Activated B cell treated with CpG ODN at 0.5 μM for 24 hours (primary cell): ENCODE measurements at regions not wholly inside any gene's neighbourhood (a gene's known extent, or its start where the extent isn't known, plus 50 kb on each side); places are given as distances from the start of the nearest gene placed in this dataset.

ENCODE experiments used
- ATAC-seq: fragments of 200-7000 bp; cut with Tn5 transposase; one replicate; pipeline ENCODE4 v1.10.0; 2021; ENCODE audit warnings: low read depth, mild to moderate bottlenecking, moderate library complexity
- CTCF ChIA-PET: fragments of 350-600 bp; sonication (Branson Sonifier 250); formaldehyde crosslinking; loops from one replicate; lab custom pipeline; 2021; ENCODE audit warnings: antibody characterized with exemption; lab: Charles Lee
- POLR2A ChIA-PET: fragments of 350-600 bp; sonication (Branson Sonifier 250); formaldehyde crosslinking; loops from one replicate; lab custom pipeline; 2021; ENCODE audit warnings: antibody characterized with exemption; lab: Charles Lee
- DNase-seq: peaks from one replicate; pipeline ENCODE4 v3.0.0; 2022
- H3K27ac Mint-ChIP-seq: one replicate; pipeline ENCODE4 v1.8.0; 2020; ENCODE audit warnings: mixed read lengths
- H3K27me3 Mint-ChIP-seq: one replicate; pipeline ENCODE4 v1.8.0; 2021; ENCODE audit warnings: mixed read lengths
- H3K36me3 Mint-ChIP-seq: one replicate; pipeline ENCODE4 v1.8.0; 2021; ENCODE audit warnings: low read depth, mixed read lengths
- H3K4me1 Mint-ChIP-seq: one replicate; pipeline ENCODE4 v1.8.0; 2021; ENCODE audit warnings: mixed read lengths
- H3K4me3 Mint-ChIP-seq: one replicate; pipeline ENCODE4 v1.8.0; 2020; ENCODE audit warnings: mild to moderate bottlenecking, mixed read lengths
- H3K9me3 Mint-ChIP-seq: one replicate; pipeline ENCODE4 v1.8.0; 2020; ENCODE audit warnings: mixed read lengths
- CTCF ChIP-seq: fragments of 200-600 bp; IDR thresholded peaks from one replicate; pipeline ENCODE4 v1.8.0; 2022; ENCODE audit warnings: antibody characterized with exemption, mild to moderate bottlenecking
- intact Hi-C: fragments of 100-400 bp; cut with micrococcal nuclease; formaldehyde crosslinking; loops from one replicate; pipeline ENCODE4 v1.15.1; 2024

- DNase-seq: no peak
- intact Hi-C loops: no loop called here
- Mint-ChIP-seq H3K27ac (no peak overlapping the region), H3K4me1 (no peaks in the 10 kb centered on the region), H3K9me3 (no peaks in the 10 kb centered on the region), H3K36me3 (no peaks in the 10 kb centered on the region), H3K4me3 (no peak overlapping the region), H3K27me3 (peaks cover 8% of the 10 kb centered on the region)
- TF ChIP-seq CTCF: no peak
- ATAC-seq: no peak
- POLR2A ChIA-PET: no interaction called here
- CTCF ChIA-PET: no interaction called here
These were observed 401.9 kb downstream of the ZSWIM6 start for GRCh38 chr5:61734001-61734400.

DNA sequence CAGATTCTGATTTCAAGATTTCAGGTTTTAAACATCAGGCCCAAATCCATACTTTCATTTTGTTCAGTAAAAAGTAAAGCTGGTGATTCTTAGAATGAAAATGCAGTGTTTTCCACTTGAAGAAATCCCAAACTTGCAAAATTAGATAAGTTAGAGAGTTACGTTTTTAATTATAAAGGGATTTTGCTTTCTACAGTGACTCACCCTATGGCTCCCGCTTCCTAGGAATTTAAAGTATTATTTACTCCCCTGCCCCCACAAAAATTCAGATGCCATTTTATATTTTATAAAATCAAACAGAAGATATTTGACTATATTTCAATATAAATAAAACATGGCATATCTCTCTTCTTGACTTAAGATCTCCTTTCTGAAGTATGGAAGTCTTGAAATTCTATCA, 402.9 kb downstream of the ZSWIM6 start:
- POLR2A ChIA-PET: no interaction called here
- intact Hi-C loops: no loop called here
- no peak for DNase-seq
- H3K4me3 Mint-ChIP-seq: no peak overlapping the region
- no peak overlapping the region for H3K27ac Mint-ChIP-seq
- H3K27me3 Mint-ChIP-seq: peaks cover 6% of the 10 kb centered on the region
- no peak for TF ChIP-seq CTCF
- no peaks in the 10 kb centered on the region for H3K36me3 Mint-ChIP-seq
- ATAC-seq: no peak
- no peaks in the 10 kb centered on the region for H3K9me3 Mint-ChIP-seq
- CTCF ChIA-PET: no interaction called here
- no peaks in the 10 kb centered on the region for H3K4me1 Mint-ChIP-seq

DNA sequence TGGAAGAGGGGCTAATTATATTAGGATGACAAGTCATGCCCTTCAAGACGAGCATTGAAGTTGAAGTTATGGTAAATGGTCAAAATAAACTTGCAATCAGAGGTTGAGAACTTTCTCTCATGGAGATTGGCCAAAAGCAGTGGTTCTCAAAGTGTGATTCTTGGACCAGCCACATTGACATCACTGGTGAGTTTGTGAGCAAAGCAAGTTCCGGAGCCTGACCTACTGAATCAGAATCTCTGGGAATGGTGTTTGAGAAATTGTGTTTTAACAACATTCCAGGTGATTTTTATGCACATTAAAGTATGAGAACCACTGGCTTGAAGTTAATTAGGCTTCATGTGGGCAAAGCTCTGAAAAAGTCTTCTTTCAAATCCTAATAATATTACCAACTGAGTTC, 403.5 kb downstream of the ZSWIM6 start:
- CTCF ChIA-PET: no interaction called here
- POLR2A ChIA-PET: no interaction called here

GRCh38 chr5:61735995-61736394, 403.9 kb downstream of the ZSWIM6 start:
- Mint-ChIP-seq H3K4me3 (no peak overlapping the region), H3K36me3 (no peaks in the 10 kb centered on the region), H3K9me3 (no peaks in the 10 kb centered on the region), H3K4me1 (no peaks in the 10 kb centered on the region), H3K27ac (no peak overlapping the region), H3K27me3 (no peaks in the 10 kb centered on the region)
- TF ChIP-seq CTCF: no peak
- POLR2A ChIA-PET: no interaction called here
- CTCF ChIA-PET: no interaction called here
- no peak for DNase-seq
- ATAC-seq: no peak
- intact Hi-C loops: no loop called here

More for the DNA sequence above, 403.5 kb downstream of the ZSWIM6 start:
- Mint-ChIP-seq H3K27ac (no peak overlapping the region), H3K36me3 (no peaks in the 10 kb centered on the region), H3K4me1 (no peaks in the 10 kb centered on the region), H3K27me3 (peaks cover under 1% of the 10 kb centered on the region), H3K9me3 (no peaks in the 10 kb centered on the region), H3K4me3 (no peak overlapping the region)
- ATAC-seq (no peak), DNase-seq (no peak)
- no peak for TF ChIP-seq CTCF
- intact Hi-C loops: no loop called here

DNA sequence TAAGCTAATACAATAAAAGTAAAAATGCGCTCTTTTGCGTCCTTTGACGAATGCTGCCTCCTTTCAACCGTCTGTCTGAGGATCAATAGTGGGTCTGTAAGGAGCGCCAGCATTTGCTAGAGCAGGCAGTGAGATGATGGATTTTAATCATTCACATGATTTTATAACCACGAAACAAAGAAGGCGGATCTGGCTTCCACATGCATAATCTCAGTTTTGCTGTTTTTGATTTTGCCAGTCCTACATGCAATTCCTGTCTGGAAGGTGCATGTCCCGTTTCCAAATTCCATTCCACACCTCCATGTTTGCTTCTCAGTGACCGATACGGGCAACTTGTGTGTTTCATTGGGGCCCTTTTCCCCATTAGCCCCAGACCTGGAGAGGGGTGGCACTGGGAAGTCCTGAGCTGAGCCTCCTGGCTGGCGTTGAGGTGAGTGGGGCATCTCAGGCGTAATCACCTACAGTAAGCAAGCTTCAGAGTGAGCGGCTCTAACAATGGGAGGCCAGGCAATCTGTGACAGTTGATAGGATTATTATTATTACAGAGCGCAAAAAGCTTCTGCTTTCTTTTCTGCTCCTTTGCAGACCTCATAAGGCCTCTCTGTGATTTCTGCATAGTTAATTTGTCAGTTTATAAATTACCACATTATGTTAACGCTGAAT, 405.4 kb downstream of the ZSWIM6 start:
- Mint-ChIP-seq H3K4me3 (no peak overlapping the region), H3K9me3 (no peaks in the 10 kb centered on the region), H3K27me3 (no peaks in the 10 kb centered on the region), H3K4me1 (no peaks in the 10 kb centered on the region), H3K36me3 (no peaks in the 10 kb centered on the region), H3K27ac (no peak overlapping the region)
- intact Hi-C loops: no loop called here
- ChIA-PET CTCF (no interaction called here), POLR2A (no interaction called here)
- no peak for TF ChIP-seq CTCF
- DNase-seq: no peak
- no peak for ATAC-seq
